ENCODE measurements at regions not wholly inside any gene's neighbourhood (a gene's known extent, or its start where the extent isn't known, plus 50 kb on each side); places are given as distances from the start of the nearest gene placed in this dataset.

DNA sequence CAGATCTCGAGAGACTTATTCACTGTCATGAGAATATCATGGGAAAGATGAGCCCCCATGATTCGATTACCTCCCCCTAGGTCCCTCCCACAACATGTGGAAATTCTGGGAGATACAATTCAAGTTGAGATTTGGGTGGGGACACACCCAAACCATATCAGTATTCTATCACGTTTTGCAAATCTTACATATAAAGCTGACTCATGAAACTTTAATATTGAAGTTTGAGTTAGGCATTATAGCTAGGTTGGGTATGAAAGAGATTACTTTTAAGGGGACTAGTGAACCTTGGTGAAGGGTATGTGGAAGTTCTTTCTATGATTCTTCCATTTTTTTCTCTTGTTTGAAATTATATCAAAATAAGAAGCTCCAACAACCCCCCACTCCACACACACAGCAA is 117.7 kb upstream of the RASGRP1 start:
- H3K4me3 ChIP-seq (ENCODE audit: low read depth, low read length) = no peak overlapping the region

DNA sequence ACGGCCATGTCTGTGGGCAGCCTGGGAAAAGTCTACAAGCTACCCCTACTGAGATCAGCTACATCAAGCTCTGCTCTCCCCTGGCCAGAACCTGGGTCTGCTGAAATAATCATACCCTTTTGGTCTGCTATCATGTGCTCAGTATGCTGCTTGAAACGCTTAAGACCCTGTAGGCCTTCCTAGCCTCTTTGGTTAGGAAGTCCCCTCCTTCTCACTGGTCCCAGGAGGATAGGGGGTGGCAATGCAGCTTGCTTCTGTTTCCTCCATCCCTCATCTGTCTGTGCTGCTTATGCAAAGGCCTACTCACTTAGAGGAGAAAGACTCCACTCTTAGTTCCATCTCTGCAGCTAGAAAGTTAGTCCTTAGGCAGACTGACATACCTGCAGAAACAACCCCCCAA is 118.2 kb upstream of the RASGRP1 start:
- TF ChIP-seq, protein P1, sequence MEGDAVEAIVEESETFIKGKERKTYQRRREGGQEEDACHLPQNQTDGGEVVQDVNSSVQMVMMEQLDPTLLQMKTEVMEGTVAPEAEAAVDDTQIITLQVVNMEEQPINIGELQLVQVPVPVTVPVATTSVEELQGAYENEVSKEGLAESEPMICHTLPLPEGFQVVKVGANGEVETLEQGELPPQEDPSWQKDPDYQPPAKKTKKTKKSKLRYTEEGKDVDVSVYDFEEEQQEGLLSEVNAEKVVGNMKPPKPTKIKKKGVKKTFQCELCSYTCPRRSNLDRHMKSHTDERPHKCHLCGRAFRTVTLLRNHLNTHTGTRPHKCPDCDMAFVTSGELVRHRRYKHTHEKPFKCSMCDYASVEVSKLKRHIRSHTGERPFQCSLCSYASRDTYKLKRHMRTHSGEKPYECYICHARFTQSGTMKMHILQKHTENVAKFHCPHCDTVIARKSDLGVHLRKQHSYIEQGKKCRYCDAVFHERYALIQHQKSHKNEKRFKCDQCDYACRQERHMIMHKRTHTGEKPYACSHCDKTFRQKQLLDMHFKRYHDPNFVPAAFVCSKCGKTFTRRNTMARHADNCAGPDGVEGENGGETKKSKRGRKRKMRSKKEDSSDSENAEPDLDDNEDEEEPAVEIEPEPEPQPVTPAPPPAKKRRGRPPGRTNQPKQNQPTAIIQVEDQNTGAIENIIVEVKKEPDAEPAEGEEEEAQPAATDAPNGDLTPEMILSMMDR (IDR thresholded peaks at IDR 0.05; ENCODE audit: insufficient read depth, low read depth, low read length, missing control alignments) = no peak
- no peak overlapping the region for H3K4me3 ChIP-seq (ENCODE audit: low read depth, low read length)
- peak; percentile 50 for DNase-seq (ENCODE audit: low read depth)

More for the DNA sequence above, 117.7 kb upstream of the RASGRP1 start:
- no peak for DNase-seq (ENCODE audit: low read depth)
- TF ChIP-seq, protein P1 (IDR thresholded peaks at IDR 0.05; ENCODE audit: insufficient read depth, low read depth, low read length, missing control alignments) = no peak

DNA sequence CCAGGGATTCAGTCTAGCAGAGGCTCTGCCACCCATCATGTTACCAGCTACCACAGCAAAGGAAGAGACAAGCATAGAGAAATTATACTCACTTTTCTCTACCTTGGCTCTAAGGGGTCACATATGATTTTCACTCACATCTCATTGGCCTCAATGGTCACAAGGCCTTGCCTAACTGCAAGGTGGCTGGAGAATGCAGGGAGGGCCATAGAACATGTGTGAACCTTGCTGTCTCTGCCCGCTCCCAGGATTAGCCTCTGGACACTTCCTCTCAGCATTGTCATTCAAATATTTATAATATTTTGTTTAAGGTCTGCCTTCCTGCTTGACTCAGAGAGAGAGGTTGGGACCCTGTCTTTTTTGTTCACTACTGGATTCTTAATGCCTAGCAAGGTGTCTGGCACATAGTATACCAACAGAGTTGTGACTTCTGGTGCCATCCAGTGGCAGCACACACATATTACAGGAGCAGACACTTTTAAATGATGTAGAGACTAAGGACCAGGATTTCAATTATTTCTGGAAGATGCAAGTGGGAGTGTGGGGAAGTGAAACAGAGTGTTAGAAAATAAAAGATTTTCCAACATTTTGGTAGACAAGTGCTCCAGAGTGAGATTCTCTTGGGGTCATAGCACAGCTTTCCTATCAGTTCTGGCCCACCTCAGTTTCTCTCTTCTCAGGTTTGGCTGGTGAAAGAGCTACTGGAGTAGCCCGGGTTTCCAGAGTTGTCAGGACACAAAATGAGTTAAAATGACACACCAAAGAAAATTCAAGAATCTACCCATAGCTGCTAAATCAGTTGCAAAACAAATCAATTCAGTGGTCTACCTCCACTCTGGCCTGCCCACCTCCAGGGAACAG is 119.0 kb upstream of the RASGRP1 start:
- no peak overlapping the region for H3K4me3 ChIP-seq (ENCODE audit: low read depth, low read length)
- TF ChIP-seq, protein P1 (IDR thresholded peaks at IDR 0.05; ENCODE audit: insufficient read depth, low read depth, low read length, missing control alignments) = peak; percentile 70
- peak; percentile 79 for DNase-seq (ENCODE audit: low read depth)

- no peak for DNase-seq (ENCODE audit: low read depth)
- TF ChIP-seq, protein P1 (IDR thresholded peaks at IDR 0.05; ENCODE audit: insufficient read depth, low read depth, low read length, missing control alignments) = no peak
- H3K4me3 ChIP-seq (ENCODE audit: low read depth, low read length) = no peak overlapping the region
These were observed 119.9 kb upstream of the RASGRP1 start for GRCh38 chr15:38684440-38685010.

GRCh38 chr15:38685686-38686339 is 121.2 kb upstream of the RASGRP1 start:
- H3K4me3 ChIP-seq (ENCODE audit: low read depth, low read length) = no peak overlapping the region
- no peak for DNase-seq (ENCODE audit: low read depth)
- TF ChIP-seq, protein P1 (IDR thresholded peaks at IDR 0.05; ENCODE audit: insufficient read depth, low read depth, low read length, missing control alignments) = no peak

GRCh38 chr15:38687340-38687739 is 122.7 kb upstream of the RASGRP1 start:
- H3K4me3 ChIP-seq (ENCODE audit: low read depth, low read length) = no peak overlapping the region
- TF ChIP-seq, protein P1 (IDR thresholded peaks at IDR 0.05; ENCODE audit: insufficient read depth, low read depth, low read length, missing control alignments) = no peak
- DNase-seq (ENCODE audit: low read depth) = no peak

All from GM12865 (cell line).